IMR-90 (cell line): ENCODE measurements at regions not wholly inside any gene's neighbourhood (a gene's known extent, or its start where the extent isn't known, plus 50 kb on each side); places are given as distances from the start of the nearest gene placed in this dataset.
A peak's percentile ranks its signal among the peaks of the same experiment; 100 is the strongest.

Experiments used
- BHLHE40 ChIP-seq: fragments of 150-350 bp; IDR thresholded peaks from 2 replicates; pipeline ENCODE4 v1.6.1; 2016; ENCODE audit warnings: mild to moderate bottlenecking, low read depth, low read length
- CEBPB ChIP-seq: IDR thresholded peaks from 2 replicates; pipeline ENCODE4 v1.6.1; 2012; ENCODE audit warnings: low read depth, low read length, improper control_type of control experiment
- FOS ChIP-seq: fragments of 150-350 bp; IDR thresholded peaks from 2 replicates; pipeline ENCODE4 v1.6.1; 2016; ENCODE audit warnings: low read depth, low read length
- MAFK ChIP-seq: IDR thresholded peaks from 2 replicates; pipeline ENCODE4 v1.6.1; 2012; ENCODE audit warnings: low read depth, low read length, improper control_type of control experiment
- MXI1 ChIP-seq: IDR thresholded peaks from 2 replicates; pipeline ENCODE4 v1.6.1; 2012; ENCODE audit warnings: low read depth, mild to moderate bottlenecking, low read length, moderate library complexity, borderline replicate concordance
- NFE2L2 ChIP-seq: fragments of 150-350 bp; IDR thresholded peaks from 2 replicates; pipeline ENCODE4 v1.6.1; 2016; ENCODE audit warnings: low read depth, mild to moderate bottlenecking, low read length
- POLR2A ChIP-seq: IDR thresholded peaks from 2 replicates; pipeline ENCODE4 v1.6.1; 2012; ENCODE audit warnings: mild to moderate bottlenecking, low read depth, low read length
- RAD21 ChIP-seq: IDR thresholded peaks from 2 replicates; pipeline ENCODE4 v1.6.1; 2012; ENCODE audit warnings: low read length, improper control_type of control experiment
- RCOR1 ChIP-seq: IDR thresholded peaks from 2 replicates; pipeline ENCODE4 v1.6.1; 2012; ENCODE audit warnings: mild to moderate bottlenecking, low read length, improper control_type of control experiment; ENCODE audit not compliant: insufficient replicate concordance
- RFX5 ChIP-seq: IDR thresholded peaks from 2 replicates; pipeline ENCODE4 v1.8.0; 2012; ENCODE audit warnings: low read depth, mild to moderate bottlenecking, low read length, moderate library complexity
- SMC3 ChIP-seq: fragments of 150-350 bp; IDR thresholded peaks from 2 replicates; pipeline ENCODE4 v1.6.1; 2016; ENCODE audit warnings: low read depth, mild to moderate bottlenecking, antibody characterized with exemption, low read length, moderate library complexity
- TF ChIP-seq, protein P1 (sequence below): conservative IDR thresholded peaks from 2 replicates; pipeline ENCODE4 v1.5.1; 2012; ENCODE audit warnings: mild to moderate bottlenecking, low read depth, low read length, improper control_type of control experiment
- TF ChIP-seq, protein P2 (sequence below): fragments of 150-350 bp; IDR thresholded peaks from 2 replicates; pipeline ENCODE4 v1.6.1; 2016; ENCODE audit warnings: low read depth, mild to moderate bottlenecking, low read length, moderate library complexity, borderline replicate concordance
- TF ChIP-seq, protein P3 (sequence below): fragments of 150-350 bp; IDR thresholded peaks from 2 replicates; pipeline ENCODE4 v1.6.1; 2017; ENCODE audit warnings: mild to moderate bottlenecking, antibody characterized with exemption, low read length, low read depth

DNA sequence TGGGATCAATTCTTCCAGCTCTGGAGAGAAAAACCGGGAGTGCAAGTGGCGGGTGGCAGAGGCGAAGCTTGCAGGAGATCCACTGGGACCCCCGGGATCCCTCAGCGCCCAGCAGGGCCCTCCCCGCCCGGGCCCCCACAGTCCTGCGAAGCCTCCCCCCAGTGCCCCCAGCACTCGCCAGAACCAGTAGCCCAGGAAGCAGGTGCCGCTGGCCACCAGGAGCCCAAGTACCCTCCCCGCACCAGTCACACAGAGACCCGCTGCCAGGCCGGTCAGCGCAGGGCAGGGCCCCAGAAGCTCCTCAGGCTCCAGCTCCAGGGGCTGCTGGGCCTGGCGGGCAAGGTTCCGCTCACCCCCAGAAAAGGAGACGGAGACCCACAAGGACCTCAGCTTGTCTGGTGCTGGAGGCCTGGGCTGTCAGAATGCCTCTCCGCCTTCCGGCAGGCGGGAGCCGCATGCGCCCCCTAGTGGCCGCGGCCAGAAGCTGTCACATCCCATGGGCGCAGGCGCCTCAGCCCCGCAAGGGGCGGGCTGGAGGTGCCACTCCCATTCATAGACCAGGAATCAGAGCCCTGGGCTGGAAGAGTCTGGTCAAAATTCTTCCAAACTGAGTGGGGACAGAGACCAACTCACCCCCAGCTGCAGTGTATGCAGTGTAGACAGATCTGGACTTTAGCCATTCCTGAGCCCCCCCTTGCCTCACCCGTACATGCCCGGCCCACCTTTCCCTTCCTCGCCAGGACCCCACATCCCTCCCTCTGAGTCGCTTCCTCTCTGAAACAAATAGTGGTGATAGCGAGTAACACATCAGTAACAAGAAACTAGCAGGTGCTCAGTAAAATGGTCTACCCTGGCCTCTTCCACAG is 1002.3 kb downstream of the KCNJ18 start:
- TF ChIP-seq, protein P1, sequence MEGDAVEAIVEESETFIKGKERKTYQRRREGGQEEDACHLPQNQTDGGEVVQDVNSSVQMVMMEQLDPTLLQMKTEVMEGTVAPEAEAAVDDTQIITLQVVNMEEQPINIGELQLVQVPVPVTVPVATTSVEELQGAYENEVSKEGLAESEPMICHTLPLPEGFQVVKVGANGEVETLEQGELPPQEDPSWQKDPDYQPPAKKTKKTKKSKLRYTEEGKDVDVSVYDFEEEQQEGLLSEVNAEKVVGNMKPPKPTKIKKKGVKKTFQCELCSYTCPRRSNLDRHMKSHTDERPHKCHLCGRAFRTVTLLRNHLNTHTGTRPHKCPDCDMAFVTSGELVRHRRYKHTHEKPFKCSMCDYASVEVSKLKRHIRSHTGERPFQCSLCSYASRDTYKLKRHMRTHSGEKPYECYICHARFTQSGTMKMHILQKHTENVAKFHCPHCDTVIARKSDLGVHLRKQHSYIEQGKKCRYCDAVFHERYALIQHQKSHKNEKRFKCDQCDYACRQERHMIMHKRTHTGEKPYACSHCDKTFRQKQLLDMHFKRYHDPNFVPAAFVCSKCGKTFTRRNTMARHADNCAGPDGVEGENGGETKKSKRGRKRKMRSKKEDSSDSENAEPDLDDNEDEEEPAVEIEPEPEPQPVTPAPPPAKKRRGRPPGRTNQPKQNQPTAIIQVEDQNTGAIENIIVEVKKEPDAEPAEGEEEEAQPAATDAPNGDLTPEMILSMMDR: 0 out of 2 replicates have a peak, but pooled peaks have one; percentile 4
- no peak for TF ChIP-seq SMC3
- no peak for TF ChIP-seq MAFK
- no peak for TF ChIP-seq POLR2A
- no peak for TF ChIP-seq CEBPB
- TF ChIP-seq NFE2L2: no peak
- no peak for TF ChIP-seq RFX5
- TF ChIP-seq, protein P2, sequence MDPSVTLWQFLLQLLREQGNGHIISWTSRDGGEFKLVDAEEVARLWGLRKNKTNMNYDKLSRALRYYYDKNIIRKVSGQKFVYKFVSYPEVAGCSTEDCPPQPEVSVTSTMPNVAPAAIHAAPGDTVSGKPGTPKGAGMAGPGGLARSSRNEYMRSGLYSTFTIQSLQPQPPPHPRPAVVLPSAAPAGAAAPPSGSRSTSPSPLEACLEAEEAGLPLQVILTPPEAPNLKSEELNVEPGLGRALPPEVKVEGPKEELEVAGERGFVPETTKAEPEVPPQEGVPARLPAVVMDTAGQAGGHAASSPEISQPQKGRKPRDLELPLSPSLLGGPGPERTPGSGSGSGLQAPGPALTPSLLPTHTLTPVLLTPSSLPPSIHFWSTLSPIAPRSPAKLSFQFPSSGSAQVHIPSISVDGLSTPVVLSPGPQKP: no peak
- TF ChIP-seq, protein P3, sequence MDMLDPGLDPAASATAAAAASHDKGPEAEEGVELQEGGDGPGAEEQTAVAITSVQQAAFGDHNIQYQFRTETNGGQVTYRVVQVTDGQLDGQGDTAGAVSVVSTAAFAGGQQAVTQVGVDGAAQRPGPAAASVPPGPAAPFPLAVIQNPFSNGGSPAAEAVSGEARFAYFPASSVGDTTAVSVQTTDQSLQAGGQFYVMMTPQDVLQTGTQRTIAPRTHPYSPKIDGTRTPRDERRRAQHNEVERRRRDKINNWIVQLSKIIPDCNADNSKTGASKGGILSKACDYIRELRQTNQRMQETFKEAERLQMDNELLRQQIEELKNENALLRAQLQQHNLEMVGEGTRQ: no peak
- TF ChIP-seq RAD21: no peak
- TF ChIP-seq MXI1: no peak
- TF ChIP-seq RCOR1: no peak
- no peak for TF ChIP-seq FOS
- no peak for TF ChIP-seq BHLHE40
